Neural progenitor cell (in vitro differentiated cells): ENCODE measurements at regions not wholly inside any gene's neighbourhood (a gene's known extent, or its start where the extent isn't known, plus 50 kb on each side); places are given as distances from the start of the nearest gene placed in this dataset.
"Not testable (repeated sequence)": the region's sequence is repeated elsewhere in the genome, so short reads cannot be mapped to it uniquely, and the experiment has no call there.

Experiments used
- DNase-seq: peaks from one replicate; pipeline ENCODE4 v3.0.0-alpha.2; 2016; ENCODE audit warnings: low spot score
- H2AFZ ChIP-seq: fragments of 200-600 bp; sonication (generic); replicated peaks from 2 replicates; pipeline ENCODE4 v1.6.1; 2016; ENCODE audit warnings: antibody characterized with exemption
- H3F3A ChIP-seq: fragments of 200-600 bp; sonication (generic); 2 replicates; pipeline ENCODE4 v1.6.1; 2016; ENCODE audit warnings: antibody characterized with exemption, low read depth
- H3K27ac ChIP-seq: fragments of 200-600 bp; sonication (generic); 2 replicates; pipeline ENCODE4 v1.5.1; 2016; ENCODE audit warnings: mild to moderate bottlenecking
- H3K27me3 ChIP-seq: fragments of 200-600 bp; sonication (generic); 2 replicates; pipeline ENCODE4 v1.6.1; 2016; ENCODE audit warnings: mild to moderate bottlenecking, moderate library complexity
- H3K36me3 ChIP-seq: fragments of 200-600 bp; sonication (generic); 2 replicates; pipeline ENCODE4 v1.5.1; 2016
- H3K4me1 ChIP-seq: fragments of 200-600 bp; sonication (generic); 2 replicates; pipeline ENCODE4 v1.6.1; 2016; ENCODE audit warnings: mixed run types
- H3K4me2 ChIP-seq: fragments of 200-600 bp; sonication (generic); 2 replicates; pipeline ENCODE4 v1.6.1; 2016
- H3K4me3 ChIP-seq: fragments of 200-600 bp; sonication (generic); 2 replicates; pipeline ENCODE4 v1.5.1; 2016
- H3K79me2 ChIP-seq: fragments of 200-600 bp; sonication (generic); 2 replicates; pipeline ENCODE4 v1.6.1; 2016; ENCODE audit warnings: low read depth
- H3K9ac ChIP-seq: fragments of 200-600 bp; sonication (generic); 2 replicates; pipeline ENCODE4 v1.6.1; 2016
- H3K9me3 ChIP-seq: fragments of 200-600 bp; sonication (generic); 2 replicates; pipeline ENCODE4 v1.5.1; 2016; ENCODE audit warnings: low read depth
- H4K20me1 ChIP-seq: fragments of 200-600 bp; sonication (generic); 2 replicates; pipeline ENCODE4 v1.6.1; 2016; ENCODE audit warnings: low read depth
- H3K27ac Mint-ChIP-seq: 3 replicates; pipeline ENCODE4 v1.8.0; 2021; ENCODE audit warnings: mixed read lengths
- H3K27me3 Mint-ChIP-seq: 2 replicates; pipeline ENCODE4 v1.8.0; 2022; ENCODE audit warnings: low read depth, mild to moderate bottlenecking, inconsistent platforms, moderate library complexity, mixed read lengths; ENCODE audit not compliant: insufficient read depth
- H3K36me3 Mint-ChIP-seq: 3 replicates; pipeline ENCODE4 v1.8.0; 2021; ENCODE audit warnings: mixed read lengths
- H3K4me1 Mint-ChIP-seq: 3 replicates; pipeline ENCODE4 v1.8.0; 2021; ENCODE audit warnings: mixed read lengths
- H3K4me3 Mint-ChIP-seq: 3 replicates; pipeline ENCODE4 v1.8.0; 2021; ENCODE audit warnings: mild to moderate bottlenecking, moderate library complexity, mixed read lengths
- H3K9me3 Mint-ChIP-seq: 3 replicates; pipeline ENCODE4 v1.8.0; 2020; ENCODE audit warnings: mixed read lengths
- EZH2 ChIP-seq: fragments of 200-600 bp; sonication (generic); IDR thresholded peaks from 2 replicates; pipeline ENCODE4 v1.6.1; 2017; ENCODE audit warnings: antibody characterized with exemption, mild to moderate bottlenecking, moderate library complexity
- EZH2phosphoT487 ChIP-seq: fragments of 200-600 bp; sonication (generic); IDR thresholded peaks from 2 replicates; pipeline ENCODE4 v1.6.1; 2017; ENCODE audit warnings: antibody characterized with exemption
- TF ChIP-seq, protein P1 (sequence below): fragments of 200-600 bp; sonication (generic); IDR thresholded peaks from 2 replicates; pipeline ENCODE4 v1.5.1; 2017; ENCODE audit warnings: antibody characterized with exemption, mild to moderate bottlenecking

DNA sequence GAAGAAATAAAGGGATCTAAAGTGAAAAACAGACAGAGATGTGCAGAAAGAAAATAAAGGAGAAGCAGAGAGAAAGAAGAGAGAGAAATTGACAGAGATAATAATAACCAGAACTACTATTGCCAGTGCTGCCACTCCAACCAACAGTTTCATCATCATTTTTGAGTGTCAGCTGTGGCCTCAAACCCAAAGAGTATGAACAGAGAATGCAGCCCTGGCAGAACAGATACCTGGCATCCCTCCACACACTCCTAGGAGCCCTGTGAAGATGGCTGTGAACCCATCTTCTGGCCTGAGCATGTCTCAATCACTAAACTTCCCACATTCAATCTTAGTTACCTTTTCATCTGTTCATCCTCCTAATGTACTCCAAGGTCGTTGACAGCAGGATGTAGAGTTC, 385.8 kb upstream of the NFIA start:
- no peaks in the 10 kb centered on the region for H3K27me3 Mint-ChIP-seq
- Histone ChIP-seq H3K4me3 (no peak overlapping the region), H2AFZ (no peak overlapping the region), H3K9me3 (no peaks in the 10 kb centered on the region), H3K27me3 (no peaks in the 10 kb centered on the region), H3K4me2 (no peak overlapping the region), H3K36me3 (no peaks in the 10 kb centered on the region), H3K4me1 (peaks cover 8% of the 10 kb centered on the region), H4K20me1 (no peaks in the 10 kb centered on the region), H3F3A (no peaks in the 10 kb centered on the region), H3K9ac (no peak overlapping the region), H3K79me2 (no peaks in the 10 kb centered on the region), H3K27ac (no peak overlapping the region)
- H3K27ac Mint-ChIP-seq, result no peak overlapping the region
- H3K9me3 Mint-ChIP-seq, result peaks cover 3% of the 10 kb centered on the region
- H3K36me3 Mint-ChIP-seq, result no peaks in the 10 kb centered on the region
- TF ChIP-seq, protein P1, sequence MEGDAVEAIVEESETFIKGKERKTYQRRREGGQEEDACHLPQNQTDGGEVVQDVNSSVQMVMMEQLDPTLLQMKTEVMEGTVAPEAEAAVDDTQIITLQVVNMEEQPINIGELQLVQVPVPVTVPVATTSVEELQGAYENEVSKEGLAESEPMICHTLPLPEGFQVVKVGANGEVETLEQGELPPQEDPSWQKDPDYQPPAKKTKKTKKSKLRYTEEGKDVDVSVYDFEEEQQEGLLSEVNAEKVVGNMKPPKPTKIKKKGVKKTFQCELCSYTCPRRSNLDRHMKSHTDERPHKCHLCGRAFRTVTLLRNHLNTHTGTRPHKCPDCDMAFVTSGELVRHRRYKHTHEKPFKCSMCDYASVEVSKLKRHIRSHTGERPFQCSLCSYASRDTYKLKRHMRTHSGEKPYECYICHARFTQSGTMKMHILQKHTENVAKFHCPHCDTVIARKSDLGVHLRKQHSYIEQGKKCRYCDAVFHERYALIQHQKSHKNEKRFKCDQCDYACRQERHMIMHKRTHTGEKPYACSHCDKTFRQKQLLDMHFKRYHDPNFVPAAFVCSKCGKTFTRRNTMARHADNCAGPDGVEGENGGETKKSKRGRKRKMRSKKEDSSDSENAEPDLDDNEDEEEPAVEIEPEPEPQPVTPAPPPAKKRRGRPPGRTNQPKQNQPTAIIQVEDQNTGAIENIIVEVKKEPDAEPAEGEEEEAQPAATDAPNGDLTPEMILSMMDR, result no peak
- TF ChIP-seq EZH2phosphoT487, result no peak
- no peak for TF ChIP-seq EZH2
- peaks cover 7% of the 10 kb centered on the region for H3K4me1 Mint-ChIP-seq
- no peak overlapping the region for H3K4me3 Mint-ChIP-seq
- no peak for DNase-seq

DNA sequence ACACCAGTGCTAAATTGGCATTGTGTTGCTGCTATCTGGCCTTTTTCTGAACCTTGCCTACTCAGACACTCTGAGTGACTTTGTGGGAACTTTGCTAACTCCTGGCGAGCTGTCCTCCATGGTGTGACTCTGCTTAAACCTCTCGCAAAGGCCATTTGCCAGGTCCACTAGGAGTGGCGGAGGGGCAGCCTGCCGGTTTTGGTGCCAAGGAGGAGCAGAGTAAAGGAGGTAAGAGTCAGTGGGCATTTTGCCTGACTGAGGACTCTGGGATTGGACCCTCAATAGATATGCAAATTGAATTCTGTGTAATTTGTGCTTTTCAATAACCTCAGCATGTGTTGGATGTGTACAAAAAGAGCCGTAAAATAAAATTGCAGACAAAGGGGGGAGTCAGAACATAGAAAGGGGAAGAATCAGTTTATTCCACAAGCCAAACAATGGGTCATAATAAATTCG, 386.6 kb upstream of the NFIA start:
- H3K4me1 ChIP-seq, result peaks cover 8% of the 10 kb centered on the region
- H3K4me3 Mint-ChIP-seq, result no peak overlapping the region
- H4K20me1 ChIP-seq, result no peaks in the 10 kb centered on the region
- no peak for DNase-seq
- H3K27ac Mint-ChIP-seq, result no peak overlapping the region
- H3K9ac ChIP-seq, result no peak overlapping the region
- H3K27ac ChIP-seq, result no peak overlapping the region
- TF ChIP-seq EZH2phosphoT487 (no peak), EZH2 (no peak)
- TF ChIP-seq, protein P1, result no peak
- H3K4me2 ChIP-seq, result no peak overlapping the region
- H3K4me1 Mint-ChIP-seq, result peaks cover 7% of the 10 kb centered on the region
- peaks cover 3% of the 10 kb centered on the region for H3K9me3 Mint-ChIP-seq
- H3K27me3 Mint-ChIP-seq, result no peaks in the 10 kb centered on the region
- H3K36me3 ChIP-seq, result no peaks in the 10 kb centered on the region
- no peaks in the 10 kb centered on the region for H3K36me3 Mint-ChIP-seq
- no peaks in the 10 kb centered on the region for H3F3A ChIP-seq
- H2AFZ ChIP-seq, result no peak overlapping the region
- no peaks in the 10 kb centered on the region for H3K79me2 ChIP-seq
- no peaks in the 10 kb centered on the region for H3K9me3 ChIP-seq
- no peak overlapping the region for H3K4me3 ChIP-seq
- no peaks in the 10 kb centered on the region for H3K27me3 ChIP-seq

DNA sequence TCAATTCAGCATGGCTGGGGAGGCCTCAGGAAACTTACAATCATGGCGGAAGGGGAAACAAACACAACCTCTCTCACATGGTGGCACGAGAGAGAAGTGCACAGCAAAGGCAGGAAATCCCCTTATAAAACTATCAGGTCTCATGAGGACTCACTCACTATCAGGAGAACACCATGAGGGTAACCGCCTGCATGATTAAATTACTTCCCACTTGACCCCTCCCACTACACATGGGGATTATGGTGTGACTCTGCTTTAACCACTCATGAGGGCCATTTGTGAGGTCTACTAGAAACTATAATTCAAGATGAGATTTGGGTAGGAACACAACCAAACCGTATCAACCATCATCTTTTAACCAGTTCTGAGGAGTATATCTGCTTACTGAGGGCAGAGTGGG, 387.4 kb upstream of the NFIA start:
- Histone ChIP-seq H2AFZ (no peak overlapping the region), H4K20me1 (no peaks in the 10 kb centered on the region), H3K9ac (no peak overlapping the region), H3F3A (no peaks in the 10 kb centered on the region), H3K4me1 (peaks cover 8% of the 10 kb centered on the region), H3K79me2 (no peaks in the 10 kb centered on the region), H3K36me3 (no peaks in the 10 kb centered on the region), H3K27me3 (no peaks in the 10 kb centered on the region), H3K27ac (no peak overlapping the region), H3K4me2 (no peak overlapping the region), H3K4me3 (no peak overlapping the region), H3K9me3 (no peaks in the 10 kb centered on the region)
- Mint-ChIP-seq H3K9me3 (peaks cover 3% of the 10 kb centered on the region), H3K27me3 (no peaks in the 10 kb centered on the region), H3K4me3 (no peak overlapping the region), H3K27ac (no peak overlapping the region), H3K4me1 (peaks cover 6% of the 10 kb centered on the region), H3K36me3 (no peaks in the 10 kb centered on the region)
- no peak for TF ChIP-seq EZH2phosphoT487
- no peak for TF ChIP-seq EZH2
- TF ChIP-seq, protein P1, result no peak
- no peak for DNase-seq

DNA sequence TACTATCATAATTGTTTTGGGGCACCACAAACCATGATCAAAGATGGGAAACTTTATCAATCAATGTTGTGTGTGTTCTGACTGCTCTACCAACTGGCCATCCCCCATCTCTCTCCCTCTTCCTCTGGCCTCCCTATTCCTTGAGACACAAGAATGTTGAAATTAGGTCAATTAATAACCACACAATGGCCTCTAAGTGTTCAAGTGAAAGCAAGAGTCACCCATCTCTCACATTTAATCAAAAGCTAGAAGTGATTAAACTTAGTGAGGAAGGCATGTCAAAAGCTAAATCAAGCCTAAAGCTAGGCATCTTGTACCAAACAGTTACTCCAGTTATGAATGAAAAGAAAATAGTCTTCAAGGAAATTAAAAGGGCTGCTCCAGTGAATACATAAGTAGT, 390.3 kb upstream of the NFIA start:
- H3K27me3 Mint-ChIP-seq, result no peaks in the 10 kb centered on the region
- no peak overlapping the region for H3K4me3 Mint-ChIP-seq
- H3K4me1 Mint-ChIP-seq, result no peaks in the 10 kb centered on the region
- no peak overlapping the region for H3K27ac Mint-ChIP-seq
- Histone ChIP-seq H3K4me1 (no peaks in the 10 kb centered on the region), H3K27ac (no peak overlapping the region), H3K36me3 (no peaks in the 10 kb centered on the region), H3K27me3 (no peaks in the 10 kb centered on the region), H2AFZ (no peak overlapping the region), H3K4me2 (no peak overlapping the region), H3K9ac (no peak overlapping the region), H3K9me3 (peaks cover 3% of the 10 kb centered on the region), H3K4me3 (no peak overlapping the region), H3F3A (no peaks in the 10 kb centered on the region), H3K79me2 (no peaks in the 10 kb centered on the region), H4K20me1 (no peaks in the 10 kb centered on the region)
- TF ChIP-seq EZH2phosphoT487, result no peak
- TF ChIP-seq EZH2, result no peak
- TF ChIP-seq, protein P1, result no peak
- H3K9me3 Mint-ChIP-seq, result peaks cover 18% of the 10 kb centered on the region
- no peak for DNase-seq
- no peaks in the 10 kb centered on the region for H3K36me3 Mint-ChIP-seq

DNA sequence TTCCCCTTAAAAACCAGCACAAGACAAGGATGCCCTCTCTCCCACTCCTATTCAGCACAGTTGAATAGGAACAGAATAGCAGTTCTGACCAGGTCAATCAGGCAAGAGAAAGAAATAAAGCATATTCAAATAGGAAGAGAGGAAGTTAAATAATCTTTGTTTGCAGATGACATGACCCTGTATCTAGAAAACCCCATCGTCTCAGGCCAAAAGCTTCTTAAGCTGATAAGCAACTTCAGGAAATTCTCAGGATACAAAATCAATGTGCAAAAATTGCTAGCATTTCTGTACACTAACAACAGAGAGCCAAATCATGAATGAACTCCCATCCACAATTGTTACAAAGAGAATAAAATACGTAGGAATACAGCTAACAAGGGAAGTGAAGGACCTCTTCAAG, 394.1 kb upstream of the NFIA start:
- H3K9me3 Mint-ChIP-seq, result peaks cover 27% of the 10 kb centered on the region
- not testable (repeated sequence) for H3K27ac Mint-ChIP-seq, H3K9me3 ChIP-seq, H4K20me1 ChIP-seq, H3K27ac ChIP-seq, H3K27me3 Mint-ChIP-seq, H3K4me2 ChIP-seq, H3F3A ChIP-seq, DNase-seq, H3K4me3 Mint-ChIP-seq, H3K27me3 ChIP-seq, H3K9ac ChIP-seq, H2AFZ ChIP-seq, H3K4me3 ChIP-seq, H3K36me3 Mint-ChIP-seq, H3K4me1 ChIP-seq, H3K79me2 ChIP-seq, H3K36me3 ChIP-seq, H3K4me1 Mint-ChIP-seq
